DOHH2 (cell line): ENCODE measurements at regions not wholly inside any gene's neighbourhood (a gene's known extent, or its start where the extent isn't known, plus 50 kb on each side); places are given as distances from the start of the nearest gene placed in this dataset.

Source experiments
- EZH2phosphoT487 ChIP-seq: fragments of 200-600 bp; sonication (generic); IDR thresholded peaks from 2 replicates; pipeline ENCODE4 v1.6.1; 2017; ENCODE audit warnings: borderline replicate concordance, mild to moderate bottlenecking, antibody characterized with exemption, low read length, moderate library complexity, mixed read lengths
- TF ChIP-seq, protein P1 (sequence below): fragments of 200-600 bp; sonication (generic); IDR thresholded peaks from one replicate; pipeline ENCODE4 v1.5.1; 2014; ENCODE audit warnings: antibody characterized with exemption, mild to moderate bottlenecking, low read depth, low read length; ENCODE audit not compliant: poor library complexity, severe bottlenecking

DNA sequence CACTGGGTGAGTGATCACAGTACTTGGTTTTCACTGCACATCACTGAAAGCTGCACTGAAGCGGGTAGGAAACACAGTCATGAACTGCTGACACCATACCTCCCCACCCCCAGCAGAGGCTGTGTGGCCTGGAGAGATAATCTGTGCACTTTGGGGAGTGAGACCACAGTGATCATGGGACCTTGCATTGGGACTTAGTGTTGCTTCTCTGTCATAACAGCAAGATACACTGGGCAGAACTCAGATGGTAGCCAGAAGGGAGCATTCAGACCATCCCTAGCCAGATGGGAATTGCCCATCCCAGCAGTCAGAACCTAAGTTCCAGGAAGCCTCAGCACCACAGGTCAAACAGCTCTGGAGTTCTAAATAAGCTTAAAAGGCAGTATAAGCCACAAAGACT is 346.4 kb upstream of the TMEM229A start:
- TF ChIP-seq, protein P1, sequence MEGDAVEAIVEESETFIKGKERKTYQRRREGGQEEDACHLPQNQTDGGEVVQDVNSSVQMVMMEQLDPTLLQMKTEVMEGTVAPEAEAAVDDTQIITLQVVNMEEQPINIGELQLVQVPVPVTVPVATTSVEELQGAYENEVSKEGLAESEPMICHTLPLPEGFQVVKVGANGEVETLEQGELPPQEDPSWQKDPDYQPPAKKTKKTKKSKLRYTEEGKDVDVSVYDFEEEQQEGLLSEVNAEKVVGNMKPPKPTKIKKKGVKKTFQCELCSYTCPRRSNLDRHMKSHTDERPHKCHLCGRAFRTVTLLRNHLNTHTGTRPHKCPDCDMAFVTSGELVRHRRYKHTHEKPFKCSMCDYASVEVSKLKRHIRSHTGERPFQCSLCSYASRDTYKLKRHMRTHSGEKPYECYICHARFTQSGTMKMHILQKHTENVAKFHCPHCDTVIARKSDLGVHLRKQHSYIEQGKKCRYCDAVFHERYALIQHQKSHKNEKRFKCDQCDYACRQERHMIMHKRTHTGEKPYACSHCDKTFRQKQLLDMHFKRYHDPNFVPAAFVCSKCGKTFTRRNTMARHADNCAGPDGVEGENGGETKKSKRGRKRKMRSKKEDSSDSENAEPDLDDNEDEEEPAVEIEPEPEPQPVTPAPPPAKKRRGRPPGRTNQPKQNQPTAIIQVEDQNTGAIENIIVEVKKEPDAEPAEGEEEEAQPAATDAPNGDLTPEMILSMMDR: no peak
- no peak for TF ChIP-seq EZH2phosphoT487
